ENCODE measurements at regions not wholly inside any gene's neighbourhood (a gene's known extent, or its start where the extent isn't known, plus 50 kb on each side); places are given as distances from the start of the nearest gene placed in this dataset.
"Not testable (repeated sequence)": the region's sequence is repeated elsewhere in the genome, so short reads cannot be mapped to it uniquely, and the experiment has no call there.

DNA sequence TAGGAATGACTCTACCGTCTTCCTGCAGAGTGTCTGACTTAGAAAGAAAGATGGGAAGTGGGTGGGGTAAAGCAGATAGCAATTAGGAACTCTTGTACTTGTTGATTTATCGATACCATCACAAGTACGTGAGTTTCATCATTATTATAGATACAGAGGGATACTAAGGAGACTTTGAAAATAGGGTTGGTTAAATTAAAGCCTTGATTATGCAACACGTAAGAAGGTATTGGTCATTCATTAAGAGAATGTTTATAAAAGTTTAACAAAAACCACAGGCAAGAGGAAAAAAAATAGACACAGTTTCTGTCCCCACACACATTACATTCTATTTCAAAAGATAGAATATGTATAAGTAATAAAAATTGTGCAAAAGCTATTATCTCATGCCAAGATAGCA is 65.9 kb upstream of the UGT2B7 start:
- no peaks in the 10 kb centered on the region for H3K27me3 Mint-ChIP-seq (ENCODE audit: insufficient read depth, unreplicated experiment)
- no peak for DNase-seq
- Histone ChIP-seq H3K27me3 (replicated peaks; ENCODE audit: control insufficient read depth, insufficient read depth, low read length) (no peaks in the 10 kb centered on the region), H3K36me3 (ENCODE audit: control insufficient read depth, insufficient read depth, low read length) (no peaks in the 10 kb centered on the region), H3K4me1 (peaks cover 13% of the 10 kb centered on the region), H3K4me3 (ENCODE audit: low read depth, low read length) (no peak overlapping the region), H3K9me3 (peaks cover 17% of the 10 kb centered on the region; the same call in 1 of the 2 replicates)
- TF ChIP-seq, protein P1, sequence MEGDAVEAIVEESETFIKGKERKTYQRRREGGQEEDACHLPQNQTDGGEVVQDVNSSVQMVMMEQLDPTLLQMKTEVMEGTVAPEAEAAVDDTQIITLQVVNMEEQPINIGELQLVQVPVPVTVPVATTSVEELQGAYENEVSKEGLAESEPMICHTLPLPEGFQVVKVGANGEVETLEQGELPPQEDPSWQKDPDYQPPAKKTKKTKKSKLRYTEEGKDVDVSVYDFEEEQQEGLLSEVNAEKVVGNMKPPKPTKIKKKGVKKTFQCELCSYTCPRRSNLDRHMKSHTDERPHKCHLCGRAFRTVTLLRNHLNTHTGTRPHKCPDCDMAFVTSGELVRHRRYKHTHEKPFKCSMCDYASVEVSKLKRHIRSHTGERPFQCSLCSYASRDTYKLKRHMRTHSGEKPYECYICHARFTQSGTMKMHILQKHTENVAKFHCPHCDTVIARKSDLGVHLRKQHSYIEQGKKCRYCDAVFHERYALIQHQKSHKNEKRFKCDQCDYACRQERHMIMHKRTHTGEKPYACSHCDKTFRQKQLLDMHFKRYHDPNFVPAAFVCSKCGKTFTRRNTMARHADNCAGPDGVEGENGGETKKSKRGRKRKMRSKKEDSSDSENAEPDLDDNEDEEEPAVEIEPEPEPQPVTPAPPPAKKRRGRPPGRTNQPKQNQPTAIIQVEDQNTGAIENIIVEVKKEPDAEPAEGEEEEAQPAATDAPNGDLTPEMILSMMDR (IDR thresholded peaks at IDR 0.05; ENCODE audit: insufficient read depth in 1 of 2, low read depth in 1 of 2, low read length in 1 of 2, severe bottlenecking in 1 of 2, unreplicated experiment in 1 of 2) = no peak
- BruUV-seq (replicated peaks) = no TSS peak
- CTCF ChIA-PET = no interaction called here
- H3K4me1 Mint-ChIP-seq (ENCODE audit: low read depth, unreplicated experiment) = peaks cover 9% of the 10 kb centered on the region
- POLR2A ChIA-PET = no interaction called here
- H3K36me3 Mint-ChIP-seq (ENCODE audit: insufficient read depth, unreplicated experiment) = no peaks in the 10 kb centered on the region
- peaks cover 17% of the 10 kb centered on the region for H3K9me3 Mint-ChIP-seq (ENCODE audit: unreplicated experiment)
- no peak overlapping the region for H3K27ac Mint-ChIP-seq (ENCODE audit: unreplicated experiment)
- H3K4me3 Mint-ChIP-seq (ENCODE audit: unreplicated experiment) = no peak overlapping the region
- intact Hi-C loops (cut with micrococcal nuclease; ENCODE audit: unreplicated experiment) = loop anchor here (5.0 to 10.0 kb wide), 2 partner anchors 64 to 298 kb away; partner anchors contain the start of gene UGT2B7

DNA sequence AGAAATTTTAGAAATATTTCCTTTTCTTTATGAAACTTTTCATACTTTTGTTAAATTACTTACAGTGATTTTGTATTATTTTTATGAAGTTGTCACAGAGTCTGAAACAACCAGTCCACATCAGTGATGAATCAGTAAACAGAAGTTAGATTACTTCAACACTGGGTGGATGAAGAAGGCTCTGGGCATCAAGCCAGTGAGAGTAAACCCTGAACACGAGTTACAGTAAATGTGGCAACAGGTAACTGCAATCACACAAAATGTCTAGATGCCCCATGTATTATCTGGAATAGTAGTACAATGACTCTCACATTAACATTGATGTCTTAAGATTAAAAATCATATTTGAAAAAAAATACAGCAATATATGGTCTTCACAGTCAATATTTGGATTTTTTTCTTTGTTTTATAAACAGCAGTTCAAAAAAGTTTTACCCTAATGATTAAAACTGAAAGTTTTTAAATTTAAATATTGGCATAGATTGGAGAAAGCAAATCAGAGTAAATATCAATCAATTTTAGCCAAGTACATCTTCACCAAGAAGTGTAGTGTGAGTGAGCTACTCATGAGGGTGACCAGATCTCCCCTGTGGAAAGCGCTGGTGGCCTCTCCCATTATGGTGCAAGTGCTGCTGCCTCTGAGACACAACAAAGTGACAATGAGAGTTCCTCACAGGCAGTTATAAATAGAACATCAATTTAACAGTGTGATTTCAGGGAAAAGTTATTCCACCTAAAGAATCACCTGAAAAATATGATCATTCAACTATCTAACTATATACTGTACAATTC is 63.2 kb upstream of the UGT2B7 start:
- H3K4me3 Mint-ChIP-seq (ENCODE audit: unreplicated experiment) = no peak overlapping the region
- peaks cover 9% of the 10 kb centered on the region for H3K4me1 Mint-ChIP-seq (ENCODE audit: low read depth, unreplicated experiment)
- H3K9me3 Mint-ChIP-seq (ENCODE audit: unreplicated experiment) = peaks cover 26% of the 10 kb centered on the region
- Histone ChIP-seq H3K9me3 (peaks cover 22% of the 10 kb centered on the region), H3K4me1 (peaks cover 12% of the 10 kb centered on the region), H3K36me3 (ENCODE audit: control insufficient read depth, insufficient read depth, low read length) (no peaks in the 10 kb centered on the region), H3K4me3 (ENCODE audit: low read depth, low read length) (no peak overlapping the region), H3K27me3 (replicated peaks; ENCODE audit: control insufficient read depth, insufficient read depth, low read length) (no peaks in the 10 kb centered on the region)
- CTCF ChIA-PET = no interaction called here
- POLR2A ChIA-PET = no interaction called here
- intact Hi-C loops (cut with micrococcal nuclease; ENCODE audit: unreplicated experiment) = loop anchor here (5.0 to 10.0 kb wide), 2 partner anchors 62 to 301 kb away; partner anchors contain the start of gene UGT2B7
- H3K27me3 Mint-ChIP-seq (ENCODE audit: insufficient read depth, unreplicated experiment) = no peaks in the 10 kb centered on the region
- TF ChIP-seq, protein P1 (IDR thresholded peaks at IDR 0.05; ENCODE audit: insufficient read depth in 1 of 2, low read depth in 1 of 2, low read length in 1 of 2, severe bottlenecking in 1 of 2, unreplicated experiment in 1 of 2) = no peak
- no peaks in the 10 kb centered on the region for H3K36me3 Mint-ChIP-seq (ENCODE audit: insufficient read depth, unreplicated experiment)
- DNase-seq = no peak
- H3K27ac Mint-ChIP-seq (ENCODE audit: unreplicated experiment) = no peak overlapping the region
- BruUV-seq (replicated peaks) = no TSS peak

DNA sequence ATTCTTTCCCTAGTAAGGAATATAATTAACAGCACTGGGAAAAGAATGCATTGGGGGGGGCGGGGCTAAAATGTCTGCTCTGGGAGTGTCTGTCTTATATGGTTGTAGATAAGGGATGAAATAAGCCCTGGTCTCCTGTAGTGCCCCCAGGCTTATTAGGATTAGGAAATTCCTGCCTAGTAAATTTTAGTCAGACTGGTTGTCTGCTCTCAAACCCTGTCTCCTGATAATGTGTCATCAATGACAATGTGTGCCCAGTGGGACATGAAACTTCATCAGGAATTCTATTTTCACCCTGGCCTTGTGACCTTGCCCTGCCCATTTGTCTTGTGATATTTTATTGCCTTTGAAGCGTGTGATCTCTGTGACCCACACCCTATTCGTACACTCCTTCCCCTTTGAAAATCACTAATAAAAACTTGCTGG is 61.9 kb upstream of the UGT2B7 start:
- H3K4me1 Mint-ChIP-seq (ENCODE audit: low read depth, unreplicated experiment); H3K27me3 Mint-ChIP-seq (ENCODE audit: insufficient read depth, unreplicated experiment); H3K27ac Mint-ChIP-seq (ENCODE audit: unreplicated experiment); H3K4me3 ChIP-seq (ENCODE audit: low read depth, low read length); H3K27me3 ChIP-seq (replicated peaks; ENCODE audit: control insufficient read depth, insufficient read depth, low read length); H3K4me3 Mint-ChIP-seq (ENCODE audit: unreplicated experiment); CTCF ChIA-PET; H3K36me3 Mint-ChIP-seq (ENCODE audit: insufficient read depth, unreplicated experiment); H3K36me3 ChIP-seq (ENCODE audit: control insufficient read depth, insufficient read depth, low read length); BruUV-seq (replicated peaks); POLR2A ChIA-PET: not testable (repeated sequence)
- peaks cover 22% of the 10 kb centered on the region for H3K9me3 ChIP-seq
- peaks cover 26% of the 10 kb centered on the region for H3K9me3 Mint-ChIP-seq (ENCODE audit: unreplicated experiment)
- H3K4me1 ChIP-seq = peaks cover 12% of the 10 kb centered on the region
- intact Hi-C loops (cut with micrococcal nuclease; ENCODE audit: unreplicated experiment) = loop anchor here (5.0 to 10.0 kb wide), 2 partner anchors 60 to 302 kb away; partner anchors contain the start of gene UGT2B7
- peak; percentile 42 to 59 for DNase-seq

Data from Caco-2 (cell line).